GM20000 (cell line): ENCODE measurements at regions not wholly inside any gene's neighbourhood (a gene's known extent, or its start where the extent isn't known, plus 50 kb on each side); places are given as distances from the start of the nearest gene placed in this dataset.

Experiments used
- DNase-seq: peaks from one replicate; pipeline ENCODE4 v3.0.0; 2012; ENCODE audit warnings: low spot score
- CTCF ChIP-seq: IDR thresholded peaks from 2 replicates; pipeline ENCODE4 v1.5.1; 2012; ENCODE audit warnings: mild to moderate bottlenecking, control low read depth; ENCODE audit errors: extremely low read depth, missing control alignments

GRCh38 chr2:145226901-145227300, 707.0 kb upstream of the ZEB2 start:
- no peak for TF ChIP-seq CTCF
- DNase-seq = no peak

GRCh38 chr2:145221516-145221915, 701.6 kb upstream of the ZEB2 start:
- DNase-seq = no peak
- TF ChIP-seq CTCF = no peak

GRCh38 chr2:145221032-145221431, 701.1 kb upstream of the ZEB2 start:
- TF ChIP-seq CTCF = no peak
- no peak for DNase-seq

GRCh38 chr2:145220496-145220895, 700.6 kb upstream of the ZEB2 start:
- no peak for DNase-seq
- TF ChIP-seq CTCF = no peak

- TF ChIP-seq CTCF = no peak
- no peak for DNase-seq
These were observed 688.0 kb upstream of the ZEB2 start for GRCh38 chr2:145207884-145208283.

- no peak for DNase-seq
- no peak for TF ChIP-seq CTCF
These were observed 686.8 kb upstream of the ZEB2 start for GRCh38 chr2:145206496-145207281.

GRCh38 chr2:145203891-145204290, 684.0 kb upstream of the ZEB2 start:
- no peak for TF ChIP-seq CTCF
- DNase-seq = no peak
